GM21447 (cell line): ENCODE measurements at regions not wholly inside any gene's neighbourhood (a gene's known extent, or its start where the extent isn't known, plus 50 kb on each side); places are given as distances from the start of the nearest gene placed in this dataset.

Source experiments
- ATAC-seq: cut with Tn5 transposase; IDR thresholded peaks from one replicate; pipeline ENCODE4 v1.9.1; 2021; ENCODE audit not compliant: unreplicated experiment

GRCh38 chr14:54126947-54127346 is 170.3 kb upstream of the BMP4 start:
- no peak for ATAC-seq

- no peak for ATAC-seq
Observed at GRCh38 chr14:54127526-54127925, 170.9 kb upstream of the BMP4 start.

GRCh38 chr14:54129850-54130640 is 173.4 kb upstream of the BMP4 start:
- no peak for ATAC-seq

GRCh38 chr14:54132496-54132895 is 175.9 kb upstream of the BMP4 start:
- ATAC-seq = no peak

GRCh38 chr14:54133896-54134295 is 177.3 kb upstream of the BMP4 start:
- no peak for ATAC-seq

- ATAC-seq = no peak
Observed at GRCh38 chr14:54135804-54136280, 179.2 kb upstream of the BMP4 start.

GRCh38 chr14:54136894-54137613 is 180.4 kb upstream of the BMP4 start:
- no peak for ATAC-seq

- no peak for ATAC-seq
Observed at GRCh38 chr14:54137614-54137961, 181.0 kb upstream of the BMP4 start.

GRCh38 chr14:54138024-54138353 is 181.4 kb upstream of the BMP4 start:
- ATAC-seq = no peak

- ATAC-seq = no peak
Observed at GRCh38 chr14:54138354-54139038, 181.9 kb upstream of the BMP4 start.

- ATAC-seq = no peak
Observed at GRCh38 chr14:54140551-54140950, 183.9 kb upstream of the BMP4 start.

- no peak for ATAC-seq
Observed at GRCh38 chr14:54146601-54147000, 190.0 kb upstream of the BMP4 start.

GRCh38 chr14:54147282-54147681 is 190.7 kb upstream of the BMP4 start:
- no peak for ATAC-seq

- ATAC-seq = no peak
Observed at GRCh38 chr14:54147758-54148157, 191.1 kb upstream of the BMP4 start.

- no peak for ATAC-seq
Observed at GRCh38 chr14:54148251-54148650, 191.6 kb upstream of the BMP4 start.

- no peak for ATAC-seq
Observed at GRCh38 chr14:54152351-54152750, 195.7 kb upstream of the BMP4 start.

GRCh38 chr14:54166049-54166950 is 209.7 kb upstream of the BMP4 start:
- ATAC-seq = no peak

GRCh38 chr14:54168489-54168888 is 211.9 kb upstream of the BMP4 start:
- ATAC-seq = no peak

- no peak for ATAC-seq
Observed at GRCh38 chr14:54169254-54169924, 212.8 kb upstream of the BMP4 start.

- no peak for ATAC-seq
Observed at GRCh38 chr14:54170301-54170700, 213.7 kb upstream of the BMP4 start.
